Epidermal melanocyte (primary cell): ENCODE measurements at regions not wholly inside any gene's neighbourhood (a gene's known extent, or its start where the extent isn't known, plus 50 kb on each side); places are given as distances from the start of the nearest gene placed in this dataset.
"Not testable (repeated sequence)": the region's sequence is repeated elsewhere in the genome, so short reads cannot be mapped to it uniquely, and the experiment has no call there.

Experiments used
- DNase-seq: peaks from one replicate; pipeline ENCODE4 v3.0.0; 2011; ENCODE audit warnings: low spot score; ENCODE audit not compliant: insufficient read length

DNA sequence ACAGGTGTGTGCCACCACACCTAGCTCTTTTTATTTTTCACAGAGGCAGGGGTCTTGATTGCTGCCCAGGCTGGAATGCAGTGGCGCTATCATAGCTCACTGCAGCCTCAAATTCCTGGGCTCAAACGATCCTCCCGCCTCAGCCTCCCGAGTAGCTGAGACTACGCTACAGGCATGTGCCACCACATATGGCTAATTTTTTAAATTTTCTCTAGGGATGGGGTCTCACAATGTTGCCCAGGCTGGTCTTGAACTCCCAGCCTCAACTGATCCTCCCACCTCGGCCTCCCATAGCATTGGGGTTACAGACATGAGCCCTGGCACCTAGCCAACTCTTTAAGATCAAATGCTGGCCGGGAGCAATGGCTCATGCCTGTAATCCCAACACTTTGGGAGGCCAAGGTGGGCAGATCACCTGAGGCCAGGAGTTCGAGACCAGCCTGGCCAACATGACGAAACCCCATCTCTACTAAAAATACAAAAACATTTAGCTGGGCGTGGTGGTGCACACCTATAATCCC lies 50.6 kb upstream of the MYL10 start:
- DNase-seq, result not testable (repeated sequence)

DNA sequence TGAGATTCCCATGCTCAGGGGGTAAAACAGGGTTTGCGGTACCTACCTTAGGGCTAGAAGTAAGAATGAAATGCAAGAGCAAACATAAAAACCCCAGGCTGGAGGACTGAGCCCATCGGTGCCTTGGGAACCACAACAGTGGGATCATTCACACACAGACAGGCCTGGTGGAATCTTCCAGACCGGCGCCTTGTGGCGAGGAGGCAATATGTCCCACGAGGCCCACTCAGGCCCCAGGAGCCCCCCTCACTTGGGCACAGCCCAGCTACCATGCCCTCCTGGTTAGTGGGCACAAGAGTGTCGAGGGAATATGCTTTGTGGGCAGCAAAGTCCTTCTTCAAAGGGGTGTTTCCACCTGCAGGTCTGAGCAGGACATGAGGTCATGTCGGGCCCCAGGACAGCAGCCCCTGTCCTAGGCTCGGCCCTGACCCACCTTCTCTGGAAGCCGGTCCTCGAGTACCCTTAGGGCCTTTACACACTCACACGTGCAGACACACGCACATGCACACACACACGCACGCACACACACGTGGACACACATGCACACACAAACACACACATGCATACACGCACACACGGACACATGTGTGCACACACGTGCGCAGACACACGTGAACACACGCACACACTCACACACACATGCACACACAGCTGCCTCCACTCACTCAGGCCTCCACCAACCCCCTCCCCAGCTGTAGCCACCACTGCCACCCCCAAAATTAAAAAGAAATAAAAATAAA lies 51.5 kb upstream of the MYL10 start:
- DNase-seq, result no peak

DNA sequence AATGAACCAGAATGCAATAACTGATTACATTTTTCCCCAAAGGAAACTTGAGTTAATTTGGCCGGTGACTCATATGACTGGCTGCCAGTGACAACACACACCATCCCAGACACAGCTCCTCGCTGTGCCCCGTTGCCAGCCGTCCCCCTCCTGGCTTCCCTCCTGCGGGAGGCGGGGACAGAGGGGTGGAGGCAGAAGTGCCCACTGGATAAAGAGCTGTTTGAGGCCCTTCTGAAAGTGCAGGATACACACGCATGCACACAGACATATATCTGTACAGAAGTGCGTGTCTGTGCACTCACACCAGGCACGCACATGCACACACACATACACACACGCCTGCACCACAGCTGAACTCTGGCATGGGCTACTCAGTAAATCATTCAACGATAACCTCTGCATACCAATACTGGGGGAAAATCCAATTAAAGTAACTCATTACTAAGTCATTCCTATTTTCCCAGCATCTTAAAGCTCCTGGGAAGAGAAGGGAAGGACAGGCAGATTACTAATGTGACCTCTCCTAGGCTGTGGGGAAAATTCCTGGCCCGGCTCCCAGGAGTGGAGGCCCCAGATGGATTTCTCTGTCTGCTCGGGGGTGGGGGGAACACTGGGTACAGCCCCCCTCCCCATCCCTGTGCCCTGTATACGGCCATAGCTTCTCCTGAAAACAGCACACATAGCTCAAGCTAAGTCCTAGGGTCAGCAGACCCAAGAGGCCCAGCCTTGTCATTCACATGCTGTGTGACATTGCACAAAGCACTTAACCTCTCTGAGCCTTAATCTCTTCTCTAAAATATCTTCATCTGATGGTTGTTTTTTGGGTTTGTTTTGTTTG lies 52.3 kb upstream of the MYL10 start:
- DNase-seq, result peak; percentile 63

DNA sequence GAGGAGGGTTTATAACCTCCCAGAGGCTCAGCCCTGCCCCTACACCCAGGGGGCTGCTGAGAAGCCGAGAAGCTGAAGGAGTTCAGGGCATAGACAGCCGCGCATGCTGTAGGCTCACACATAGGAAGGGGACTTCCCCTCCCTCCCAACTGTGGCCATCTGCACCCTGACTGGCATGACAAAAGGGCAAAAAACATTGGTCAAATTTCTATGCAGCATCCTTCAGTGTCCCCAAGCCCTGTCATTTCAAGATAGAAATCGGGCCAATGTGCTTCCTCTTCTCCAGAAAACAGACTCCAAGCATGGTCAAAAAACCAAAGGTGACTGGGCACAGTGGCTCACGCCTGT lies 55.9 kb upstream of the MYL10 start:
- no peak for DNase-seq

DNA sequence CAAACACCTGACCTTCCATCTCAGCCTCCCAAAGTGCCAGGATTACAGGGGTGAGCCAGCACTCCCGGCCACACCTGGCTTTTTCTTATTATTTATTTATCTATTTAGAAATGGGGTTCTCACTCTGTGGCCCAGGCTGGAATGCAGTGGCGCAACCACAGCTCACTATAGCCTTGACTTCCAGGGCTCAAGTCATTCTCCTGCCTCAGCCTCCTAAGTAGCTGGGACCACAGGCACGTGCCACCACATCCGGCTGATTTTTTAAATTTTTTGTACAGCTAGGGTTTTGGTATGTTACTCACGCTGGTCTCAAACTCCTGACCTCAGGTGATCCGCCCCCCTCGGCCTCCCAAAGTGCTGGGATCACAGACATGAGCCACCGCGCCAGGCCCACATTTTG lies 56.9 kb upstream of the MYL10 start:
- no peak for DNase-seq

DNA sequence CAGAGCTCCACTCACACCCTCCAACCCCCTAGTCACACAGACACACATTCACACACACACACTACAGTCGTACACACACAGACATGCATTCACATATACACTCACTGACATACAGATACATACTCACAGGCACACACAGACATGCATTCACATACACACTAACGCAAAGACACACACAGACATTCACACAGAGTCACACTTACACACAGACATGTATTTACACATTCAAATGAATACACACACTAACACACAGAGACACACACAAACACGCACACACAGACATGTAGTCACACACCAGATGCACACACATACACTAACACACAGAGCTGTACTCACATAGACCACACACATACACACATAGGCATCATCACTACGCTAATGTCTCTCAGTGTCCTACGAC lies 58.0 kb upstream of the MYL10 start:
- no peak for DNase-seq

DNA sequence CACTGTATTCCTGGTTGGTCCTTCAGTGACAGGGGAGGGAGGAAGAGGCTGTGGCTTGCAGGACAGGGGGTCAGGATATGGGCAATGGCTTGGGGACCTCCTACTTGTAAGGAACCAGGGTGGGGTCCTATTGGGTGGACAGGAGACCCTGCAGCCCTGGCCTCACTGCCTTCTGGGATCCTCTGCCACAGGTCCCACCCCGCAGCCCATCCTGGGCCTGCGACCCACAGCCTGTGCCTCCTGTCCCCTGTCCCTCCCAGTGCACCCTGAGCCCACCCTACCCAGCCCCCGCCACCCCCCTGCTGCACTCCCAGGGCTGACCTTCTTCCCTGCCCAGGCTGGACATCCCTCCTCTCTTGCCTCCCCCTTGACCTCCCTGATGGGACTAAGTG lies 58.7 kb upstream of the MYL10 start:
- DNase-seq, result no peak

DNA sequence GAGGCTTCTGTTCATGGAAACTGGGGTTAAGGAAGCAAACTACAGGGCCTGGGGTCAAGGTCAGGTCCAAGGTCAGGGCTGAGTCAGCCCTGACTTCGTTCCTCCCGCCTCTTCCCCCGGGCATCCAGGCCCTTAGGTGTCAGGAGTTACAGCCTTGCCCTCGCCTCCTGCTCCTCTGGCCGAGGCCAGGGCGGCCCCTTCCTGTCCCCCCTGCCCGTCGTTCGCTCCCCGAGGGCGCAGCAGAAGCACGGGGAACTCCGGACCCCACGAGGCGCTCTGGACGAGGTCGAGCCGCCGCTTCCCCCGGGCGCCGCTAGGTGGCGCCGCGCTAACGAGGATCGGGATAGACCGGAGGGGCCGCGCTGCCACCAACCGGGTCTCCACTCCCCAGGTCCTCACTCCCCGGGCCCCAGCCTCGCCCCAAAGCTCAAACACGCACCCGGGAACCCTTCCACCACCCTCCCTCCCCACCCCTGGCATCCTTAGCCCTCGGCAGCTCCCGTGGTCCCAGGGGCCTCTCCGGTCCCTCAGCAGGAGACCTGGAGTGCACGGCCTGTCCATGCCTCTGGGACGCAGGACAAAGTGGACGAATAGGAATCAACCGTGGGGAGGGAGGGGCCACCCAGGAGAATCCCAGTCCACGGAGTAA lies 59.2 kb upstream of the MYL10 start:
- peak; percentile 57 for DNase-seq

DNA sequence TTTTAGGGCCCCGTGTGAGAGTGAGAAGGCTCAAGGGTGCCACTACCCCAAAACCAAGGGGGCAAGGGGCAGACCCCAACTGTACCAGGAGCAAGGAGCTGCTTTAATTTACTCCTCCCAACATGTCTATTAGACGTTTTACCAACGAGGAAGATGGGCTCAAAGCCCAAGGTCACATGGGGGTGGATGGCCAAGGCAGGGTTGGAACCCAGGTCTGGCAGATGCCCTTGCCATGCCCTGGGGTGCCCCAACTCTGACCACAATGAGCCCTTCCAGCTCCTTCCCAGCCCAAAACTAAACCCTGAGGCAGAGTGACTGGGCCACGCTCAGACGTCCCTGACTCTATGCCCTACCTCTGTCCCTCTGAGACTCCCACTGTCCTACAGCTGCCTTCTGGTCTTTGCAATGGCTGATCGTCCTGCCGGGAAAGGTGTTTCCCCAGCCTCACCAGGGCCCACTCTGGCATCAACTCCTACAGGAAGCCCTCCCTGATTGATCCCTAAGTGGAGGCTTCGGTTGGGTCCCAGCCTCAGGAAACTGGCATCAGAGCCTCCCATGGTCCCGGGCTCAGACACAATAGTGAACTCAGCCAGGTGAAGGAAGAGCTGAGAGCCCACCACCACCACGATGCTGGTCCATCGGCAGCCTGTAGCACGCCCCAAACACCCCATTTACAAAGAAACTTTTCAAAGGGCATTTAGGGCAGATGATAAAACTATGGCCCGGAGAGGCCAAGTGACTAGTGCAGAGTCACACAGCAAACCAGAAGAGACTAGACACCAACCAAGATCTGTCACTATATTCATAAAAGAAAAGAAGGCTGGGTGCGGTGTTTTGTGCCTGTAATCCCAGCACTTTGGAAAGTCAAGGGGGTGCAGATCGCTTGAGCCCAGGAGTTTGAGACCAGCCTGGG lies 60.2 kb upstream of the MYL10 start:
- DNase-seq, result no peak

DNA sequence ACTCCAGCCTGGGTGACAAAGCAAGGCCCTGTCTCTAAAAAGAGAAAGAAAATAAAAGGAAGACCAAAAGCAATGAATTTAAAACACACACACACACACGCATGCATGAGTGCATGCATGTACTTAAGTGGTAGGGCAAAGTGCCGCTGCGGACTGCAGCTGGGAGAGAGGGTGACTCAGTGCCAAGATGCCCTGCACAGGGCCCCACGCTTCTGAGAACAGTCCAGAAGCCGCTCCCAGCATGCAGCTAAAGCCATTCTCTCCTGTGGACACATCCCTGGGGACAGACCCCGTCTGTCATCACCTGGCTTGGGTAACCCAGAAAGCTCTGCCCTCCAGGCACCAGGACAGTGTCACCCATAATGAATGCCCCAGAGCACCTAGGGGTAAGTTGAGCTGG lies 61.0 kb upstream of the MYL10 start:
- peak; percentile 41 for DNase-seq

DNA sequence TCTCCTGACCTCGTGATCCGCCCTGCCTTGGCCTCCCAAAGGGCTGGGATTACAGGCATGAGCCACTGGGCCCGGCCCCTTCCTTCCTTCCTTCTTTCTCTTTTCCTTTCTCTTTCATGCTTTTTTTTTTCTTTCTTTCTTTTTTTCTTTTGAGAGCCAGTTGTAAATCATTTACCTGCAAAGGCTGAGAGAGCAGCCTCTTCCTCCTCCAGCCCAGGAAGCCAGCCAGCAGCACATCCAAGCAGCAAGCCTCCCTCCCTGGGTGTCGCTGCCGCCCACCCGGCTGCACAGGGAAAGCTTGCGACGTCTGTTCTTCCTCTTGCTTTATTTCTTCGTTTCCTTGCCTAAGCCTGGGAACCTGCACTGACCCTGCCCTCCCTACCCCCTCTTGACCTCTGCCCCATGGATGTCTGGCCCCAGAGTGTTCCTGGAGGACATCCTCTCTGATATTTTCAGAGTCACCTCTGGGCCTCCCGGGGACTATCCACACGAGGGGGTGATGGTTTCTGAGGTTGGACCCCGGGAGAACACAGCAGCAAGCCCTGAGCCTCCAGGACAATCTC lies 62.8 kb upstream of the MYL10 start:
- no peak for DNase-seq

DNA sequence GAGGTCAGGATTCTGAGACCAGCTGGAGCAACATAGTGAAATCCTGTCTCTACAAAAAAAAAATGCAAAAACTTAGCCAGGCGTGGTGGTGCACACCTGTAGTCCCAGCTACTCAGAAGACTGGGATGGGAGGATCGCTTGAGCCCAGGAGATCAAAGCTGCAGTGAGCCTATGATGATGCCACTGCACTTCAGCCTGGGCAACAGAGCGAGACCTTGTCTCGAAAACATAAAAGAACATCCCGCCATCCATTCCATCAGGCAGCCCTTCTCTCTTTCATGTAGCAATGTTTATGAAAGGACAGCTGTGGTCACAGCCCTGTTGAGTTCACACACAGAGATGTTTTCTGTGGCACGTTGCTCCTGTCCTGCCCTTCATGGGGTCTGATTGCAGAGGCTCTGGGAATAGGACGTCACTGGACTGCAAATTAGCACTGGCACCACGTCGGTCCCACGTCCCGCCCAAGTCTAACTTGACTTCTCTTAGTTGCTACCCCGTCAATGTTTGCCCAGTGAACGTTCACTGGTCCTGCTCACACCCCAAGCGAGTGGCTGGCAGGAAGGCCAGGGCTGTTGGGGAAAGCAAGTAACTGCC lies 64.5 kb upstream of the MYL10 start:
- DNase-seq, result no peak

DNA sequence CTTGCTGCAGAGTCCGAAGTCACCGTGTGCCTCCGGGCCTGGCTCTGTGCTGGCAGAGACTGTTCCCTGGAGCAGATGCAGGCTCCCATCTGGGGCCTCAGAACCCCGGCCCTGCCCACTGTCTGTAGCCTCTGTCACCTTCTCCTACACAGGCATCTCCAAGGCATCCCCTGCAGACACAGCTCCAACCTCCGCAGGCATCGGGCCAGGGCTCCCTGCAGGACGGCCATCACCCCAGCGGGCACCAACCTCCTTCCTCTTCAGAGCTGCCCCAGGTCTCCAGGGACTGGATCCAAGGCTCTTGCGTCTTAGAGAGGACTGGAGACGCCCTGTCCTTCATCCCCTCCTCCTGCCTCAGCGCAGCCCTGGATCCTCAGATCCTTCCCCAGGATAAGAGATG lies 69.9 kb upstream of the MYL10 start:
- no peak for DNase-seq

DNA sequence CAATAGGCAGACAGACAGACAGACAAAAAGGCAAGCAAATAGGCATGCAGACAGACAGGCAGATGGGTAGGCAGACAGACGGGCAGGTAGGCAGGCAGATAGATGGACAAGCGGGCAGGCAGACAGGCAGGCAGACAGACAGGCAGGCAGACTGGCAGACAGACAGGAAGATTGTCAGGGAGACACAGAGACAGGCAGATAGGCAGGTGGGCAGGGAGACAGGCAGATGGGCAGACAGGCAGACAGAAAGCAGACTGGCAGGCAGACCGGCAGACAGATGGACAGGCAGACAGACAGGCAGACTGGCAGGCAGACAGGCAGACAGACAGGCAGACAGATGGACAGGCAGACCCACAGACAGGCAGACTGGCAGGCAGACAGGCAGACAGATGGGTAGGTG lies 70.3 kb upstream of the MYL10 start:
- DNase-seq, result no peak

DNA sequence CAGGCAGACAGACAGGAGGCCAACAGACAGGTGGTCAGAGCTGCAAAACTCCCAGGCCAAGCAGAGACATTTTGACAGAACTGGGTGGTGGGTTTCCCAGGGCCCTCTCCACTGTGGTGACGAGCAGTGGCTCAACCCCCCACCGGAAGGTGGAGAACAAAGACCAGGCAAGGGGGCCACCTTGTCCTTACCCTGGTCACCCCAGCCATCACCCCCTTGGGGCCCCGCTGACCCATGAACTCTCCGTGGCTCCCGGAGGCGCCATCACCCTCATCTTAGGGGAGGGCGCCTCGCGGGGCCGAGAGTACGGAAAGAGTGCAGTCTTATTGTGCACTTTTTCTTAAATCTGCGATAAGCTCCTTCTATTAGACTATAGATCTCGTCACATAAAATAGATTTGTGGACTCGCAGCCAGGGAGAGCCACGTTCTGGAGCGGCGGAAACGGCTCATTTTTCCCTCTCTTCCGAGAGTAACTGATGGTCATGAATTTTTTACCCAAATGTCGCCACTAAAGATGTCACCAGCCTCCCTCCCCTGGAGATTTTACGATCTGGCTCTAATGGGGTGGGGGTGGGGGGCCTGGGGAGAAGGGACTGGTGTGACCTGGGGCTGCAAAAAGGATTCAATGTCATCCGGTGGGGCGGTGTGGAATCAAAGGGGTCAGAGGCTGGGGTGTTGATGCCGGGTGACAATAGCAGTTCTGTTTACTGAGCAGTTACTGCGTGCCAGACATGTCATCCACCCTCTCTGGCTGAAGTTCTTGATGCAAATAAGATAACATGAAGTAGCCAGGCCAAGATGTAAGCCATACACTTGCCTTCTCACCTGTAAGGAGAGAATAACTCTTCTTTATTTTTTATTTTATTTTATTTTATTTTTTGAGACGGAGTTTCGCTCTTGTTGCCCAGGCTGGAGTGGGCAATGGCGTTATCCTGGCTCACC lies 71.1 kb upstream of the MYL10 start:
- DNase-seq, result no peak

DNA sequence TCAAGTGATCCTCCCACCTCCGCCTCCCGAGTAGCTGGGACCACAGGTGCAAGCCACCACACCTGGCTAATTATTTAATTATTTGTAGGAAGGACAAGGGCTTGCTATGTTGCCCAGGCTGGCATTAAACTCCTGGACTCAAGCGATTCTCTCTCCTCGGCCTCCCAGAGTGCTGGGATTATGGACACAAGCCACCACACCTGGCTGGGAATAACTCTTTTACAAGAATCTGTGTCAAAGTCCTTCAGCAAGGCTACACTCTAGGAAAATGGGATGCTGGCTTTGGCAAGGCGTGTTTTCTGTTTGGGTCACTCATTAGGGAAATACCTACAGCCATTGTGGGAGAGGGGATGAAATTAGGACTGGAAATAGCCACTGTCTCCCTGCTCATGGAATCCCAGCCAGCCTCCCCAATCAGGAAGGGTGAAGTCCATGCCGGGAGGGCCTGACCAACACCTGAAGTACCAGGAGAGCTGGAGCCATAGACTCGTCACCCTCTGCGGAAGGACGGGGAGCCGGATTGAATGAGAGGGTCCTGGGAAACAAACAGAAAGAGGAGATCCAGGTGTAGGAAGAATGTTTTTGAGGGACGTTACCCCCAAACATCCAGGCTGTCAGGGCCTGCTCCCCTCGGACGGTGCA lies 72.2 kb upstream of the MYL10 start:
- DNase-seq, result no peak

DNA sequence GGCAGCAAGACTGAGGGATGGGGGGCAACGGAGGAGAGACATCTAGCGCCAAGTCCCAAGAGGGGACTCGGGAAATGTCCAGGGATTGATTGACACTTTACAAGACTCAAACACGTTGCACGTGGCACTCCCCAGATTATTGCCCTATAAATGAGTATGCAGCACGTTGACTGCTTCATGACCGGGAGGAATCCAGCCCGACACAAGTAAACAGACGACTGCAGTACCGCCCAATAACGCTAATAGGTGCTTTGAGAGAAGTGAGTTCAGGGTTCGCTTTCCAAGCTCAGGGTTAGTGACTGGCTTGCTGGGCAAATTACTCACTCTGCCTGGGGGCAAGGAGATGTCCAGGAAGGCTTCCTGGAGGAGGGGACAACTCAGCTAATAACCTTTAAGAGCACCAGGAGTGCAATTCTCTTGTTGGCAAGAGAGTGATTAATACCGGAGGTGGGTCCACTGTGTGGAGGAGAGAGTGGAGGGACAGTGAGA lies 73.3 kb upstream of the MYL10 start:
- DNase-seq, result no peak

DNA sequence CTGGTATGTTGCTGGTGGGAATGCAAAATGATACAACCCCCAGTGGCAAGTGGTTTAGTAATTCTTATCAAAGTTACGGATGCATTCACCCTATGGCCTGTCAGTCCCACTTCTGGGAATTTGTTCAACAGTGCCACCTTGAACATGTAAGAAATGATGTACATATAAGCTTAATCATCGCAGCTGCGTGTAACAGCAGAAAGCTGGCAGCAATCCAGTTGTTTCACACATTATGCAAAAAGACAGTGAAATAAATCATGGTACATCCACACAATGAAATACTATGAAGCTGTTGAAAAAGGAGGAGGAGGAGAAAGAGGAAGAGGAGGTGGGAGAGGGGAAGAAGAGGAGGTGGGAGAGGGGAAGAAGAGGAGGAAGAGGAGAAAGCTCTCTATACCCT lies 76.2 kb upstream of the MYL10 start:
- no peak for DNase-seq

DNA sequence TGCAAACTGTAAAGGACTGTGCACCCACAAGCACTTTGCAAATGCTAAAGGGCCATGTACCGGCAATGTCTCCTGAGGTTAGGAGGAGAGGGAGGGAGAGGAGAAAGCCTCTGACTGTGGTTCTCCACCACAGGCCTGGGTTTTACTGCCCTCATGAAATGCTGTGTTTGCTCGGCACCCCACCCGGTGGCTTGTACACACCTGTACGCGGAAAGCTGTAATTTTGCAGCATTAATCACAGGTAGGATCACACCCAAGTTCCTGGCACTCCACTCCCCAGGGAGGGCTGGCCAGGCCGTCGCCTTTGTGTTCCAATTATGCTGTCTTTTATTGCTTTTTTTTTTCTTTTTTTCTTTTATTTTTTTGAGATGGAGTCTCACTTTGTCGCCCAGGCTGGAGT lies 78.5 kb upstream of the MYL10 start:
- DNase-seq, result no peak
